Prostate gland (tissue), 2 donors: ENCODE measurements at regions not wholly inside any gene's neighbourhood (a gene's known extent, or its start where the extent isn't known, plus 50 kb on each side); places are given as distances from the start of the nearest gene placed in this dataset.

Experiments
- DNase-seq: peaks from one replicate; pipeline ENCODE4 v3.0.0-alpha.2; 2019; ENCODE audit warnings: low spot score
- H3K27ac ChIP-seq, 2 donors: fragments of 200-600 bp; sonication (generic); 2 replicates each; pipeline ENCODE4 v1.5.1; 2017 to 2019
- H3K27me3 ChIP-seq: fragments of 200-600 bp; sonication (generic); replicated peaks from 2 replicates; pipeline ENCODE4 v1.5.1; 2019; ENCODE audit not compliant: insufficient read depth
- H3K36me3 ChIP-seq, 2 donors: fragments of 200-600 bp; sonication (generic); 1 replicate in 1 of 2; 2 replicates in 1 of 2; pipeline versions ENCODE4 v1.5.1 to v1.8.1; 2017 to 2019
- H3K4me1 ChIP-seq: fragments of 200-600 bp; sonication (generic); replicated peaks from 2 replicates; pipeline ENCODE4 v1.5.1; 2019
- H3K4me3 ChIP-seq, 2 donors: fragments of 200-600 bp; sonication (generic); 2 replicates each; pipeline ENCODE4 v1.5.1; 2017 to 2019
- H3K9me3 ChIP-seq: fragments of 200-600 bp; sonication (generic); 2 replicates; pipeline ENCODE4 v1.5.1; 2017
- CTCF ChIP-seq, 4 experiments: fragments of 200-600 bp in 2 of 4; fragments of 450-650 bp in 2 of 4; sonication (generic) in 2 of 4; IDR thresholded peaks; 1 replicate in 3 of 4; 2 replicates in 1 of 4; pipeline ENCODE4 v1.5.1; 2016 to 2019; ENCODE audit warnings: antibody characterized with exemption in 4 of 4, mild to moderate bottlenecking in 2 of 4, moderate library complexity in 2 of 4
- POLR2A ChIP-seq: fragments of 450-650 bp; IDR thresholded peaks from one replicate; pipeline ENCODE4 v1.6.1; 2016; ENCODE audit warnings: antibody characterized with exemption, mild to moderate bottlenecking
- POLR2AphosphoS5 ChIP-seq: sonication (generic); formaldehyde crosslinking; IDR thresholded peaks from one replicate; pipeline ENCODE4 v1.6.1; 2017; ENCODE audit warnings: antibody characterized with exemption
- WGBS: methylation state at CpG from one replicate; pipeline ENCODE4 v1.1.5; 2018; 5-methylcytosine and 5-hydroxymethylcytosine counted together
- intact Hi-C: fragments of 100-400 bp; cut with DNase I; formaldehyde crosslinking; loops from one replicate; pipeline ENCODE4 v1.14.2; 2022

GRCh38 chr13:70253834-70254233 is 145.6 kb upstream of the KLHL1 start:
- intact Hi-C loops: no loop called here
- DNase-seq: no peak
- Histone ChIP-seq H3K27ac (no peak overlapping the region), H3K4me3 (no peak overlapping the region), H3K36me3 (no peaks in the 10 kb centered on the region), H3K9me3 (no peaks in the 10 kb centered on the region), H3K4me1 (no peaks in the 10 kb centered on the region), H3K27me3 (no peaks in the 10 kb centered on the region)
- 5% methylated on average over 1 of the region's 1 CpG for WGBS
- TF ChIP-seq CTCF (IDR thresholded peaks at IDR 0.05): no peak
- no peak for TF ChIP-seq POLR2A

- no peak overlapping the region for H3K4me3 ChIP-seq
- no peaks in the 10 kb centered on the region for H3K27me3 ChIP-seq
- no peaks in the 10 kb centered on the region for H3K9me3 ChIP-seq
- TF ChIP-seq CTCF (IDR thresholded peaks at IDR 0.05): no peak
- TF ChIP-seq POLR2AphosphoS5: no peak
- TF ChIP-seq POLR2A: no peak
- WGBS: 58% methylated on average over 2 of the region's 2 CpGs
- intact Hi-C loops: no loop called here
- no peak for DNase-seq
- H3K4me1 ChIP-seq: no peaks in the 10 kb centered on the region
- no peak overlapping the region for H3K27ac ChIP-seq
- H3K36me3 ChIP-seq: no peaks in the 10 kb centered on the region
Observed at GRCh38 chr13:70253411-70253810, 145.2 kb upstream of the KLHL1 start.

- H3K9me3 ChIP-seq: no peaks in the 10 kb centered on the region
- TF ChIP-seq POLR2A (no peak), POLR2AphosphoS5 (no peak), CTCF (IDR thresholded peaks at IDR 0.05) (no peak)
- H3K27ac ChIP-seq: no peak overlapping the region
- no peak overlapping the region for H3K4me3 ChIP-seq
- H3K36me3 ChIP-seq: no peaks in the 10 kb centered on the region
- intact Hi-C loops: no loop called here
- H3K27me3 ChIP-seq: no peaks in the 10 kb centered on the region
- H3K4me1 ChIP-seq: no peaks in the 10 kb centered on the region
- WGBS: 97% methylated on average over 8 of the region's 8 CpGs
- no peak for DNase-seq
Observed at GRCh38 chr13:70249332-70250064, 141.2 kb upstream of the KLHL1 start.

GRCh38 chr13:70237131-70237530 is 128.9 kb upstream of the KLHL1 start:
- DNase-seq: no peak
- no peaks in the 10 kb centered on the region for H3K9me3 ChIP-seq
- no peaks in the 10 kb centered on the region for H3K4me1 ChIP-seq
- intact Hi-C loops: no loop called here
- no peak overlapping the region for H3K4me3 ChIP-seq
- TF ChIP-seq CTCF (IDR thresholded peaks at IDR 0.05): no peak
- no peak for TF ChIP-seq POLR2A
- TF ChIP-seq POLR2AphosphoS5: no peak
- H3K36me3 ChIP-seq: no peaks in the 10 kb centered on the region
- no peaks in the 10 kb centered on the region for H3K27me3 ChIP-seq
- H3K27ac ChIP-seq: no peak overlapping the region

GRCh38 chr13:70235565-70235964 is 127.3 kb upstream of the KLHL1 start:
- H3K4me3 ChIP-seq: no peak overlapping the region
- no peak for TF ChIP-seq POLR2AphosphoS5
- no peak for TF ChIP-seq CTCF (IDR thresholded peaks at IDR 0.05)
- no peak for TF ChIP-seq POLR2A
- no peak for DNase-seq
- H3K4me1 ChIP-seq: no peaks in the 10 kb centered on the region
- 91% methylated on average over 2 of the region's 2 CpGs for WGBS
- H3K27me3 ChIP-seq: no peaks in the 10 kb centered on the region
- no peaks in the 10 kb centered on the region for H3K9me3 ChIP-seq
- no peak overlapping the region for H3K27ac ChIP-seq
- intact Hi-C loops: no loop called here
- H3K36me3 ChIP-seq: no peaks in the 10 kb centered on the region
